ENCODE measurements at regions not wholly inside any gene's neighbourhood (a gene's known extent, or its start where the extent isn't known, plus 50 kb on each side); places are given as distances from the start of the nearest gene placed in this dataset.

DNA sequence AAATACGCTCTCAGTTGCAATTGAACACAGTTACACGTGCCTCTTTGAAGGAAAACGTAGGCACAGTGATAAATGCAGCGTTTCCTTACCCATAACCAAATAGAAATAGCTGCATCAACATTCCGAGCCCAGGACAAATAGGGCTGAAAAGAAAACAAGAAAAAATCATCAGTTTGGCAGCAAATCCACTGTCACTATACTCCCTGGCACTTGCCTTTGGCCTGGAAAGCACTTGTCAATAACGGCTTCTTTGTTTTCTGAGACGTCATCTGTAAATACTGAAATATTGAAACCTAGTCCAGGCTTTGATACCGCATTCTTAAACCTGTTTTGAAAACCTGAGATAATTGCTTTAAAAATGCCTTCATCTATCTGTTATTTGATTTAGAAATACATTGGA lies 167.2 kb upstream of the AKR1E2 start:
- H3K4me1 ChIP-seq (ENCODE audit: insufficient read depth, low read length) = no peaks in the 10 kb centered on the region
- TF ChIP-seq, protein P1, sequence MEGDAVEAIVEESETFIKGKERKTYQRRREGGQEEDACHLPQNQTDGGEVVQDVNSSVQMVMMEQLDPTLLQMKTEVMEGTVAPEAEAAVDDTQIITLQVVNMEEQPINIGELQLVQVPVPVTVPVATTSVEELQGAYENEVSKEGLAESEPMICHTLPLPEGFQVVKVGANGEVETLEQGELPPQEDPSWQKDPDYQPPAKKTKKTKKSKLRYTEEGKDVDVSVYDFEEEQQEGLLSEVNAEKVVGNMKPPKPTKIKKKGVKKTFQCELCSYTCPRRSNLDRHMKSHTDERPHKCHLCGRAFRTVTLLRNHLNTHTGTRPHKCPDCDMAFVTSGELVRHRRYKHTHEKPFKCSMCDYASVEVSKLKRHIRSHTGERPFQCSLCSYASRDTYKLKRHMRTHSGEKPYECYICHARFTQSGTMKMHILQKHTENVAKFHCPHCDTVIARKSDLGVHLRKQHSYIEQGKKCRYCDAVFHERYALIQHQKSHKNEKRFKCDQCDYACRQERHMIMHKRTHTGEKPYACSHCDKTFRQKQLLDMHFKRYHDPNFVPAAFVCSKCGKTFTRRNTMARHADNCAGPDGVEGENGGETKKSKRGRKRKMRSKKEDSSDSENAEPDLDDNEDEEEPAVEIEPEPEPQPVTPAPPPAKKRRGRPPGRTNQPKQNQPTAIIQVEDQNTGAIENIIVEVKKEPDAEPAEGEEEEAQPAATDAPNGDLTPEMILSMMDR (conservative IDR thresholded peaks at IDR 0.05) = no peak
- H3K18ac ChIP-seq (ENCODE audit: insufficient read length, low read depth, low read length) = no peak overlapping the region
- no peak overlapping the region for H2BK120ac ChIP-seq (ENCODE audit: low read depth, low read length, poor library complexity, severe bottlenecking)
- no peaks in the 10 kb centered on the region for H3K23me2 ChIP-seq (ENCODE audit: insufficient read length, low read depth, low read length, poor library complexity, severe bottlenecking)
- H2BK20ac ChIP-seq (ENCODE audit: low read depth, low read length, poor library complexity, severe bottlenecking) = no peak overlapping the region
- no peaks in the 10 kb centered on the region for H4K20me1 ChIP-seq (ENCODE audit: control insufficient read depth, insufficient read depth, insufficient read length)
- H3K27me3 ChIP-seq (ENCODE audit: insufficient read depth, low read length) = no peaks in the 10 kb centered on the region
- H4K5ac ChIP-seq (ENCODE audit: insufficient read length, low read depth, low read length) = no peak overlapping the region
- no peaks in the 10 kb centered on the region for H3K9me3 Mint-ChIP-seq
- no CpG with 5 or more reads among the region's 8 CpGs for WGBS (ENCODE audit: extremely low coverage, insufficient read length, low lambda C conversion rate)
- H3K79me1 ChIP-seq (ENCODE audit: insufficient read depth, low read depth, low read length, poor library complexity, severe bottlenecking) = no peaks in the 10 kb centered on the region
- no peak overlapping the region for H3K27ac Mint-ChIP-seq
- no peak overlapping the region for H3K4me3 Mint-ChIP-seq
- H3K27me3 Mint-ChIP-seq (ENCODE audit: low read depth) = no peaks in the 10 kb centered on the region; the same call in 1 of the 2 replicates
- no peaks in the 10 kb centered on the region for H3K9me3 ChIP-seq (ENCODE audit: control insufficient read depth, low read depth, low read length)
- H3K4me1 Mint-ChIP-seq = peaks cover 4 to 8% of the 10 kb centered on the region in 2 experiments
- H3K23ac ChIP-seq (ENCODE audit: insufficient read length, low read depth, low read length) = no peak overlapping the region
- no peak overlapping the region for H2AK5ac ChIP-seq (ENCODE audit: insufficient read length, low read length)
- H4K91ac ChIP-seq (ENCODE audit: insufficient read length, low read depth, low read length) = no peak overlapping the region
- no peak overlapping the region for H3K4me2 ChIP-seq (ENCODE audit: insufficient read depth, insufficient read length, low read length)
- no peak overlapping the region for H3K4ac ChIP-seq (ENCODE audit: low read depth, low read length)
- no peak for DNase-seq
- H3K36me3 Mint-ChIP-seq (ENCODE audit: insufficient read depth in 1 of 3, low read depth in 3 of 3) = no peaks in the 10 kb centered on the region
- no peak overlapping the region for H2BK5ac ChIP-seq (ENCODE audit: insufficient read length, low read length)
- H2BK15ac ChIP-seq (ENCODE audit: low read depth, low read length) = no peak overlapping the region
- H3K9ac ChIP-seq (ENCODE audit: extremely low read depth, insufficient read length, low read length) = no peak overlapping the region
- H3K56ac ChIP-seq (ENCODE audit: insufficient read length, low read depth, low read length) = no peak overlapping the region
- no peak overlapping the region for H3T11ph ChIP-seq (ENCODE audit: low read length)
- H2AFZ ChIP-seq (ENCODE audit: low read length) = no peak overlapping the region
- no peak overlapping the region for H3K14ac ChIP-seq (ENCODE audit: insufficient read depth, low read length)
- H3K27ac ChIP-seq (ENCODE audit: insufficient read length, low read depth, low read length) = no peak overlapping the region
- H3K79me2 ChIP-seq (ENCODE audit: insufficient read depth, low read length) = no peaks in the 10 kb centered on the region
- no peak overlapping the region for H2BK12ac ChIP-seq (ENCODE audit: insufficient read length, low read depth, low read length)
- H4K8ac ChIP-seq (replicated peaks; ENCODE audit: insufficient read length, low read depth, low read length) = no peak overlapping the region
